OCI-LY3 (cell line): ENCODE measurements at regions not wholly inside any gene's neighbourhood (a gene's known extent, or its start where the extent isn't known, plus 50 kb on each side); places are given as distances from the start of the nearest gene placed in this dataset.

Experiments used
- EZH2phosphoT487 ChIP-seq: fragments of 200-600 bp; shearing (Covaris generic); IDR thresholded peaks from 2 replicates; pipeline ENCODE4 v1.6.1; 2018; ENCODE audit warnings: antibody characterized with exemption, mixed run types, low read depth
- TF ChIP-seq, protein P1 (sequence below): fragments of 200-600, 300-600 bp; sonication (generic); IDR thresholded peaks from 2 replicates; pipeline ENCODE4 v1.5.1; 2014; ENCODE audit warnings: antibody characterized with exemption, low read length, low read depth

- TF ChIP-seq, protein P1, sequence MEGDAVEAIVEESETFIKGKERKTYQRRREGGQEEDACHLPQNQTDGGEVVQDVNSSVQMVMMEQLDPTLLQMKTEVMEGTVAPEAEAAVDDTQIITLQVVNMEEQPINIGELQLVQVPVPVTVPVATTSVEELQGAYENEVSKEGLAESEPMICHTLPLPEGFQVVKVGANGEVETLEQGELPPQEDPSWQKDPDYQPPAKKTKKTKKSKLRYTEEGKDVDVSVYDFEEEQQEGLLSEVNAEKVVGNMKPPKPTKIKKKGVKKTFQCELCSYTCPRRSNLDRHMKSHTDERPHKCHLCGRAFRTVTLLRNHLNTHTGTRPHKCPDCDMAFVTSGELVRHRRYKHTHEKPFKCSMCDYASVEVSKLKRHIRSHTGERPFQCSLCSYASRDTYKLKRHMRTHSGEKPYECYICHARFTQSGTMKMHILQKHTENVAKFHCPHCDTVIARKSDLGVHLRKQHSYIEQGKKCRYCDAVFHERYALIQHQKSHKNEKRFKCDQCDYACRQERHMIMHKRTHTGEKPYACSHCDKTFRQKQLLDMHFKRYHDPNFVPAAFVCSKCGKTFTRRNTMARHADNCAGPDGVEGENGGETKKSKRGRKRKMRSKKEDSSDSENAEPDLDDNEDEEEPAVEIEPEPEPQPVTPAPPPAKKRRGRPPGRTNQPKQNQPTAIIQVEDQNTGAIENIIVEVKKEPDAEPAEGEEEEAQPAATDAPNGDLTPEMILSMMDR = no peak
- no peak for TF ChIP-seq EZH2phosphoT487
Measured at GRCh38 chr1:221212926-221213325, 333.7 kb downstream of the HLX start.
